ENCODE measurements at regions not wholly inside any gene's neighbourhood (a gene's known extent, or its start where the extent isn't known, plus 50 kb on each side); places are given as distances from the start of the nearest gene placed in this dataset.

DNA sequence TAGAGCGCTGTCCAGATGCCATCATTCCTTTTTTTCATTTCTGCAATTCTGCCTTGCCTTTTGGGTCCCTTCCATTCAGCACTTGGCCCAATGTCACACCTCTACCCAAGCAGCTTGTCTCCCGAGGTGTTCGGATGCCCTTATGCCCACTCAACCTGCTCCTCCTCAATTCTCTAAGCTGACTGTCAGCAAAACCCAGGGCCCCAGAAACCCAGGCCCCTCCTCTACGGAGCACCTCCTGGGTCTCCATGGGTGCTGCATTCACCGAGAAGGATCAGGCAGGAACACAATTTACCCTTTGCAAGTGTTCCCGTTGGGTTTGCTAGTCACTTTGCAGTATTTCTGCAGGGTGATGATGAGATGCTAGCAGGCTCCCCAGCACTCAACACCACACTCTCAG, 86.7 kb upstream of the RAB6C start:
- no peak for DNase-seq
- H3K4me3 ChIP-seq = no peak overlapping the region
- WGBS, 3 donors = 88 to 92% (median 92%) methylated on average over 6 of the region's 6 CpGs

DNA sequence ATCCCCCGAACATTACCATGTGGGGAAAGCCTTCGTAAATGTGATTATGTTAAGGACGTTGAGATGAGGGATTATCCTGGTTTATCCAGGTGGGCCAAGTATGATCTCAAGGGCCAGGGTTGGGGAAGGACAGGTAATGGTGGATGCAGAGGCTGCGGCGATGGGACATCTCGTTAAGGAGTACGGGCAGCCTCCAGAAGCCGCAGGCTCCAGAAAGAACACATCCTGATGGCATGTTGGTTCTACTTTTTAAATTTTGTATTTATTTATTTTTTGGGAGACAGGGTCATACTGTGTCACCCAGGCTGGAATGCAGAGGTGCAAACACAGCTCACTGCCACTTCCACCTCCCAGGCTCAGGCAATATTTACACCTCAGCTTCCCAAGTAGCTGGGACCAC, 86.2 kb upstream of the RAB6C start:
- Histone ChIP-seq H3K9me3 (no peaks in the 10 kb centered on the region), H3K27ac (no peak overlapping the region), H3K4me1 (ENCODE audit: insufficient read depth) (no peaks in the 10 kb centered on the region), H3K4me3 (no peak overlapping the region), H3K36me3 (no peaks in the 10 kb centered on the region), H3K27me3 (no peaks in the 10 kb centered on the region)
- TF ChIP-seq EP300 (IDR thresholded peaks at IDR 0.05) = no peak
- TF ChIP-seq CTCF (IDR thresholded peaks at IDR 0.05) = no peak
- TF ChIP-seq POLR2A (IDR thresholded peaks at IDR 0.05) = no peak
- no peak for DNase-seq
- 76 to 80% (median 79%) methylated on average over 8 of the region's 8 CpGs for WGBS, 3 donors
- intact Hi-C loops (cut with DNase I) = loop anchor here in 1 of 4 donors (5.0 kb wide), 1 partner anchor 1831 kb away; no protein-coding TSS in a partner anchor

More for the DNA sequence above, 86.7 kb upstream of the RAB6C start:
- Histone ChIP-seq H3K36me3 (no peaks in the 10 kb centered on the region), H3K27ac (no peak overlapping the region), H3K27me3 (no peaks in the 10 kb centered on the region), H3K4me1 (ENCODE audit: insufficient read depth) (no peaks in the 10 kb centered on the region), H3K9me3 (no peaks in the 10 kb centered on the region)
- TF ChIP-seq POLR2A (IDR thresholded peaks at IDR 0.05) (no peak), EP300 (IDR thresholded peaks at IDR 0.05) (no peak), CTCF (IDR thresholded peaks at IDR 0.05) (no peak)
- intact Hi-C loops (cut with DNase I) = loop anchor here in 1 of 4 donors (5.0 kb wide), 1 partner anchor 1830 kb away; no protein-coding TSS in a partner anchor

DNA sequence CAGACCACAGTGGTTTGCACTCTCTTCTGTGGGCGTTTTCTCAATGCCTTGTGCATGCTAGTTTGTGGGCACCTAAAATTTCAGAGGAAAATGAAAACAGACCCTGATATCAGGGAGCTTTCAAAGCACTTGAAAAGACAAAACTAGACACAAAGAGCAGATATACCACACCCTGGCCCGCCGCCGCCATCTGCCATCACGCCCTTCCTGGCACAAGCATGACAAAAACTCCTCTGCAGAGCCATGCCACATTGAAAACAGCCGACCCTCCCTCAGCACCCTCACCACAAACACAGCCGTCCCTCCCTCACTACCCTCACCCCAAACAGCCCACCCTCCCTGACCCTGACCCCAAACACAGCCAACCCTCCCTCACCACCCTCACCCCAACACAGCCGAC, 84.8 kb upstream of the RAB6C start:
- H3K27ac ChIP-seq = no peak overlapping the region
- no peaks in the 10 kb centered on the region for H3K27me3 ChIP-seq
- intact Hi-C loops (cut with DNase I) = loop anchor here in 1 of 4 donors (5.0 kb wide), 1 partner anchor 1832 kb away; no protein-coding TSS in a partner anchor
- no peaks in the 10 kb centered on the region for H3K36me3 ChIP-seq
- TF ChIP-seq EP300 (IDR thresholded peaks at IDR 0.05) = no peak
- TF ChIP-seq POLR2A (IDR thresholded peaks at IDR 0.05) = no peak
- no peak for DNase-seq
- no peaks in the 10 kb centered on the region for H3K4me1 ChIP-seq (ENCODE audit: insufficient read depth)
- WGBS, 3 donors = 78 to 80% (median 79%) methylated on average over 8 of the region's 8 CpGs
- H3K9me3 ChIP-seq = no peaks in the 10 kb centered on the region
- H3K4me3 ChIP-seq = no peak overlapping the region

- no peak for TF ChIP-seq EP300 (IDR thresholded peaks at IDR 0.05)
- no peak for TF ChIP-seq CTCF (IDR thresholded peaks at IDR 0.05)
- TF ChIP-seq POLR2A (IDR thresholded peaks at IDR 0.05) = no peak
- WGBS, 3 donors = 78 to 80% (median 80%) methylated on average over 5 of the region's 5 CpGs
- no peaks in the 10 kb centered on the region for H3K36me3 ChIP-seq
- no peaks in the 10 kb centered on the region for H3K4me1 ChIP-seq (ENCODE audit: insufficient read depth)
- H3K4me3 ChIP-seq = no peak overlapping the region
- DNase-seq = no peak
- H3K27me3 ChIP-seq = no peaks in the 10 kb centered on the region
- no peaks in the 10 kb centered on the region for H3K9me3 ChIP-seq
- H3K27ac ChIP-seq = no peak overlapping the region
- intact Hi-C loops (cut with DNase I) = no loop called here
These were observed 84.4 kb upstream of the RAB6C start for GRCh38 chr2:129895061-129895460.

DNA sequence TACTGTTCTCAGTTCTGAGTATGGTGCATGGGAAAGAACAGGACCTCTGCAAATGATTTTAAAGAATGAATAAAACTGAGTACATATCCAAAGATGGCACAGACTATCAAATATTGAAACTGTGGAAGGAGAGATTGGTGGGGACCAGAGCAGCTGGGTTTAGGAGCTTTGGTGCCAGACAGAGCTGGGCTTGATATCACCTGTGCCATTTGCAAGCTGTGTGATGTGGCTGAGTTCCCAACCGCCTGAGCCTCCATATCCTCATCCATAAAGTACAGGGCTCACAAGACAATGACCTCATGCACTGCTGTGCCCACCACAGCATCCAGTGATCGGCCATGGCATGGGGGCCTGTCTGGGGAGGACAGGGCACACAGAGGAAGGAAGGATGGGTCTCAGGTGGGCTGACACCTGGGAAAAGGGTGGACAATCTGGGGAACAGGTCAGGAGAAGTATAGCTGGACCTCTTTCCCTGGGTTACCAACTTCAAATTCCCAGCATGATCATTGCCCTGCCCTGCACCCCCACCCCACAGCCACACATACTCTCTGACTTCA, 83.9 kb upstream of the RAB6C start:
- no peak overlapping the region for H3K4me3 ChIP-seq
- intact Hi-C loops (cut with DNase I) = no loop called here
- no peak overlapping the region for H3K27ac ChIP-seq
- DNase-seq = no peak
- TF ChIP-seq POLR2A (IDR thresholded peaks at IDR 0.05) = no peak
- H3K4me1 ChIP-seq (ENCODE audit: insufficient read depth) = no peaks in the 10 kb centered on the region
- H3K27me3 ChIP-seq = no peaks in the 10 kb centered on the region
- 82 to 88% (median 83%) methylated on average over 2 of the region's 2 CpGs for WGBS, 3 donors
- no peaks in the 10 kb centered on the region for H3K9me3 ChIP-seq
- H3K36me3 ChIP-seq = no peaks in the 10 kb centered on the region

All from ovary (tissue), 7 donors.